CD4-positive, alpha-beta T cell treated with Interleukin-12 subunit alpha and Interleukin-12 subunit beta, for 1 hour (primary cell): ENCODE measurements at regions not wholly inside any gene's neighbourhood (a gene's known extent, or its start where the extent isn't known, plus 50 kb on each side); places are given as distances from the start of the nearest gene placed in this dataset.

Source experiments
- DNase-seq: peaks from one replicate; pipeline ENCODE4 v3.0.0-alpha.2; 2020

- DNase-seq, result no peak
Measured at GRCh38 chr9:134251296-134252069, 74.8 kb upstream of the RXRA start.

DNA sequence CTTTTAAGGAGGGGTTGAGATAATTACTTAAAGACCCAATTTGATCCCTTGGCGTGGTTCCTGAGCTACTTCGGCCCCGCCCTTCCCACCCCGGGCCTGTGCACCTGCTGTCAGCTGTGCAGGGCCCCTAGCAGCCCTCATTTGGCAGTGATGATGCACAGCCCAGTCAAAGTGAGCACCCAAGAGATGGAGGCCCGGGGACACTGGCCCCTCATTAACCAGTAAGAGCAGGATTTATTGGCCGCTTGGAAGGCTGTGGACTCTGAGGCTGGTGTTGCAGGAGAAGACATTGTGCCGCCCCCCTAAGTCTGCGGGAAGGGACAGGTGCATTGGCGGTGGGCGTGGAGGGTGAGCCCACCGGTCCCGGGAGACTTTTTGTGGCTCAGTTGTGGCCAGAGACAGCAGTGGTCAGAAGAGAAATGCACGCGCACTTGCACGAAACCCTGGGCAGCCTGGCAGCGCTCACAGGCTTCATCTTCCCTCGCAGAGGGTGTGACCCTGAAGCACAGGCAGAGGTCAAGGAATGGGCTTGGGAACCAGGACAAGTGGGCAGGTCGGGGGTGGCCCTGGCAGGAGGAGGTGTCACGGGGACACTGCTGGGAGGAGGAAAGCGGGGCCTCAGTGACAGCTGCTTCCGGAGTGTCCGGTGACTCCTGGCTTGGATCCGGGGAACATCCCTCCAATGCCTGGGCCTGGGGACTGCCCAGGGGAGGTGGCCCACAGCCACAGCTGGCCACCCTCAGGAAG lies 74.0 kb upstream of the RXRA start:
- DNase-seq, result no peak

DNA sequence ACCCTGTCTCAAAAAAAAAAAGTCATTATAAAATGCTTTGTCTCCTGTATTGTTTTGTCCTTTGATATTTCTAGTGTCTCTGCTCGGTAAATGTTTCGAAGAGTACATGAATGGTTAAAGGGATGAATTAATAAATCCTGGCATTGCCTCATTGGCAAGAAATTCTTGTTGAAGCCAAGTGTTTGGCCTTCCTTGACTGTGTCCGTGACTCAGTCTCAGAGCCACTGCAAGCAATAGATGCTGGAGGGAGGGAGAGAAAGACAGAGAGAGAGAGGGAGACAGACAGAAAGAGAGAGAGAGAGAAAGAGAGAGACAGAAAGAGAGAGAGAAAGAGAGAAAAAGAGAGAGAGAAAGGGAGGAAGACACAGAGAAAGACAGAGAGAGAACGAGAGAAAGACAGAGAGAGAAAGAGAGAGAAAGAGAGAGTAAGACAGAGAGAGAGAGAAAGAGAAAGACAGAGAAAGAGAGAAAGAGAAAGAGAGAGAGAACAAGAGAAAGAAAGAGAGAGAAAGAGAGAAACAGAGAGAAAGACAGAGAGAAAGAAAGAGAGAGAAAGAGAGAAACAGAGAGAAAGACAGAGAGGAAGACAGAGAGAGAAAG lies 72.5 kb upstream of the RXRA start:
- DNase-seq, result no peak

DNA sequence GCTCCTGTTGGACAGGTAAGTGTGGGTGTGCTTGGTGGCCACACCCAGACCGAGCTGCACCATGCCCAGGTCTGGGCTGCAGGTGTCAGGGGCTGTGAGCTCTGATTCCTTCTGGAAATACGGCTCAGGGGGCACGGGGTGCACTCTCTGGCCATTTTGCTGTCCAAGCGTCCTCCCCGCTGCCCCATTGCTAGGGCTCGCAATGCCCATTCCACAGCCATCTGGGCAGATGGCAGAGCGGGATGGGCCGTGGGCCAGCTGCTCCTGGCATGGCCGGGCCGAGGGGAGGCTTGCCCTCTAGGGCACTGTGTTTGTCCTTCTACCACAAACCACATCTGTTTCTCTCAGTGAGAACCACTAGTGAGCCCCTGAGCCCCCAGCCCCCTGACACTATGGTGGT lies 67.9 kb upstream of the RXRA start:
- no peak for DNase-seq

- DNase-seq, result no peak
Measured at GRCh38 chr9:134258828-134259546, 67.3 kb upstream of the RXRA start.

GRCh38 chr9:134259708-134260107 lies 66.5 kb upstream of the RXRA start:
- no peak for DNase-seq

GRCh38 chr9:134260801-134261200 lies 65.5 kb upstream of the RXRA start:
- no peak for DNase-seq

DNA sequence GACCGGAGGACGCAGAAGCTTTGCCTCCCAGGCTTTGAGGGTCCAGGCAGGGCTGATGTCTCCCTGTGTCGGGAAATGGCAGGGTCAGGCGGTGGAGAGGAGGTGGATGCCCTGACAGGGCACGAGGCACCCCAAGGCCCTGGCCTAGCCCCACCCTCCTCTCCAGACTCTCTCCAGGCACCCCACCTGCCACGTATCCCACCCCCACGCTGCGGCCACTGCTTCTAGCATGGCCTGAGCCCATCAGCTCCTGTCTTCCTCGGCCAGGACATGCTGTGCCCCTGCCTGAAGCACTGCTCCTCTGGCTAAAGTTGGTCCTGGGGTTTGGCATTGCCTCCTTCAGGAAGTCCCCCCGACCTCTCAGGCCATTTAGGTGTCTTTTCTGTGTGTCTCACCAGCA lies 64.2 kb upstream of the RXRA start:
- DNase-seq, result no peak

DNA sequence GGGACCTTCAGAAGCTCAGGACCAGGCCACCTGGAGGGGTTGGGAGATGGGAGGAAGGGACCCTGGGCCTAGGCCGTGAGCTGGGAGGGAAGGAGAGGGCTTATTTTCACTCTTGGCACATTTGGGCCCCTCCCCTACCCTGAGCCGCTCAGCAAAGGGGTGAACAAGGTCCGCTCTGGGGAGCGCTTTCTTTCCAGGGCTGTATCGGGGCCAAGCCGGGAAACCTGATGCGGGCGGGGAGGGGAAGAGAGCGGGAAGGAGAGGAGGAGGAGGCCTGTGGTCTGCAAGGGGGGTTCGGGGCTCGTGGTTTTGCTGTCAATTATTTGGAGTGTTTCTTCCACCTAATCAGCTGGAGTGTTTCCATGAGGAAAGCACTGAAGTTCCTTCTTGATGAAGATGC lies 62.7 kb upstream of the RXRA start:
- DNase-seq, result no peak

DNA sequence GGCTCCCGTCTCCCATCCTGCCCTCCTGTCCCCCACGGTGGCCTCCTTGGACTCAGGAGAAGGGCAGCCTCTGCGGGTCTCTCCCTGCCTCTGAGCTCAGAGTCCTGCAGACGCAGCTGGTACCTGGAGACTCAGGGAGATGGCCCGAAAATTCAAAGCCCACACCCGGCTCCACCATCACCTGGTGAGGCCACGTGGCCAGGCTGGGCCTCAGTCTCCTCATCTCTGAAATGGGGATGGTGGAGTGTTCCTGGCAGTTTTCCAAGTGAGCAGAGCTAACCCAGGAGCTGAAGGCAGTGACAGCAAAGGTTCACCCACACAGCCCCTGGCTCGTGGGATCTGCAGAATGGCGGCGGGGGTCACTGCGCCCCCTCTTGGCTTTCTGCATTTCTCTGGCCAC lies 62.1 kb upstream of the RXRA start:
- DNase-seq, result no peak

GRCh38 chr9:134265078-134265477 lies 61.2 kb upstream of the RXRA start:
- DNase-seq, result no peak

GRCh38 chr9:134266418-134266817 lies 59.8 kb upstream of the RXRA start:
- DNase-seq, result no peak

DNA sequence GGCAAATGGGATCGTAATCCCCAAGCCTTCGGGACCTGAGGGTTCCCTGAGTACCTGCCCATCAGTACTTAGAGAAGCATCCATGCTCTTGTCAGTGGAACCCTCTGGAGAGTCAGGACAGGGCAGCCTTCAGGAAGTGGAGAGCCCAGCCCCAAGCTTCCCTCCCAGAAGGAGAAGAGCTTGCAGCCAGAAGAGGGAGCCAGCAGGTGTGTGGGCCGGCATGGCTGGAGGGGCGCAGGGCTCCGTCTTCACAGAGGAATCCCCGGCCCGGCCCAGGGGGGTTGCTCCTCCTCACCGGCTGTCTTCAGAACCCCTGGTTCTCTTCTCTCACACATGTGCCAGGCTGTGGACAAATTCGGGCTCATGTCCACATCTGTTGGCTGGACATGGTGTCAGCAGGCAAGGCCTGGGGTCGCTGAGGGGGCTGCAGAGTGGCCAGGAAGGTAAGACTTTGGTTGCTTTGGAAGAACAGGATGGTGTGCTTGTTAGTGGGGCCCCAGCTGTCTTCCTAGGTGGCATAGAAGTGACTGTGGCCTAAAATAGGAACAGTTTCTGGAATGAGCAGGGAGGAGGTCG lies 58.9 kb upstream of the RXRA start:
- no peak for DNase-seq

- peak; percentile 7 for DNase-seq
Measured at GRCh38 chr9:134267881-134268724, 58.2 kb upstream of the RXRA start.

- no peak for DNase-seq
Measured at GRCh38 chr9:134268747-134269146, 57.5 kb upstream of the RXRA start.

GRCh38 chr9:134271338-134272301 lies 54.6 kb upstream of the RXRA start:
- DNase-seq, result no peak

- no peak for DNase-seq
Measured at GRCh38 chr9:134272302-134273023, 53.8 kb upstream of the RXRA start.

DNA sequence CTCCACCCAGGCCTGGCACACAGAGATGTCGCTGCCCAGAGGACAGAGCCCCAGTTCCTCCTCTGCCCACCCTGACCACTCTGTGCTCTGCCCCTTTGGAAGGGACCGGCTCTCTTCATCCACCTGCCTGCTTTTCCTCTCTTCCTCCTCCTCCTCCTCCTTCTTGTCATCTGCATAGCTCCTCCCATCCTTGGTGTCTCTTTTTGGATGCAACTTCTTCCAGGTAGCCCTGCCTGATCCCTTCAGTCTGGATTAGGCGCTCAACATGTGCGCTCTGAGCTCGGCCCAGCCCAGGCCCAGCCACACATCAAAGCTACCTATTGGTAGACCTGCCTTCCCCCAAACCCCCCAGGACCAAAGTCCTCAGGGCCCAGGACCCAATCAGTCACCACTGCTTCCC lies 52.6 kb upstream of the RXRA start:
- no peak for DNase-seq

DNA sequence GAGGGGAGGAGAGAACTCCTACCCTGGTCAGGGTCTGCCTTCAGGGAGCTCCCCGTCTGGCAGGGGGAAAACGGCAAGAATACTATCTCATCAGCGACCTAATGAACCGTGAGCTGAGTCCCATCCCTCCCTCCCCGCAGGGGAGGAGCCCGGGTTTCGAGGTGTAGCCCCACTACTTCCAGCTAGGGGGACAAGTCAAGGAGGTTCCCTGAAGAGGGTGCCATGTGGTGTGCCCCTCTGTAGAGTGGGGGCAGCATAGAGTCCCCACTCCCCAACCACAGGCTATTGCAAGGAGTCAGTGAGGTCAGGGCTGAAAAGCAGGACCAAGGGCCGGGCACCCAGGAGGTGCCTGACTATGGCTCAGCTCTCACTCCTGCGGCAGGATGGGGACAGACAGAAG lies 50.9 kb upstream of the RXRA start:
- no peak for DNase-seq
